ENCODE measurements at regions not wholly inside any gene's neighbourhood (a gene's known extent, or its start where the extent isn't known, plus 50 kb on each side); places are given as distances from the start of the nearest gene placed in this dataset.
A peak's percentile ranks its signal among the peaks of the same experiment; 100 is the strongest.

DNA sequence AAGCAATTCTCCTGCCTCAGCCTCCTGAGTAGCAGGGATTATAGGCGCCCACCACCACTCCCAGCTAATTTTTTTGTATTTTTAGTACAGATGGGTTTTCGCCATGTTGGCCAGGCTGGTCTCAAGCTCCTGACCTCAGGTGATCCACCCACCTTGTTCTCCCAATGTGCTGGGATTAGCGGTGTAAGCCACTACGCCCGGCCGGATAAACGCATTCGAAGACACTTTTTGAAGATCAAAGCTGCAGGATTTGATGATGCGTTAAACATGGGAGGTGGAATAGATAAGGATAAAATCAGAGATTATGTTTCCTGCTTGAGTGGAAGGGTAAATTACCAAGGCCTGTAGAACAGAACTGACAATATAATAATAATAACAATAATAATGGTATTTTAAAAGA lies 389.4 kb upstream of the POU3F1 start:
- H3K9ac ChIP-seq (ENCODE audit: insufficient read length, low read depth), result no peak overlapping the region
- H3K36me3 ChIP-seq (ENCODE audit: insufficient read depth, insufficient read length, low read length), result peaks cover 11% of the 10 kb centered on the region
- H3K4me3 ChIP-seq (ENCODE audit: insufficient read length, low read depth), result no peak overlapping the region
- TF ChIP-seq ZNF274 (IDR thresholded peaks at IDR 0.05; ENCODE audit: low read depth, low read length) (no peak), SUZ12 (IDR thresholded peaks at IDR 0.05; ENCODE audit: extremely low read depth, insufficient read depth, insufficient read length) (no peak), YY1 (IDR thresholded peaks at IDR 0.05; ENCODE audit: insufficient read depth, insufficient read length) (no peak)
- peaks cover 15% of the 10 kb centered on the region for H3K4me1 ChIP-seq (ENCODE audit: insufficient read depth, insufficient read length)
- H3K27me3 ChIP-seq (ENCODE audit: insufficient read depth, insufficient read length), result no peaks in the 10 kb centered on the region
- no peak for DNase-seq (ENCODE audit: low read depth, low spot score)
- peaks cover 9% of the 10 kb centered on the region for H3K9me3 ChIP-seq (ENCODE audit: insufficient read depth, low read length)

- H3K9ac ChIP-seq (ENCODE audit: insufficient read length, low read depth), result no peak overlapping the region
- DNase-seq (ENCODE audit: low read depth, low spot score), result no peak
- H3K4me1 ChIP-seq (ENCODE audit: insufficient read depth, insufficient read length), result peaks cover 15% of the 10 kb centered on the region
- TF ChIP-seq ZNF274 (IDR thresholded peaks at IDR 0.05; ENCODE audit: low read depth, low read length) (no peak), YY1 (IDR thresholded peaks at IDR 0.05; ENCODE audit: insufficient read depth, insufficient read length) (no peak), SUZ12 (IDR thresholded peaks at IDR 0.05; ENCODE audit: extremely low read depth, insufficient read depth, insufficient read length) (no peak)
- no peak overlapping the region for H3K4me3 ChIP-seq (ENCODE audit: insufficient read length, low read depth)
- peaks cover 17% of the 10 kb centered on the region for H3K36me3 ChIP-seq (ENCODE audit: insufficient read depth, insufficient read length, low read length)
- no peaks in the 10 kb centered on the region for H3K27me3 ChIP-seq (ENCODE audit: insufficient read depth, insufficient read length)
- no peaks in the 10 kb centered on the region for H3K9me3 ChIP-seq (ENCODE audit: insufficient read depth, low read length)
Observed at GRCh38 chr1:38433084-38433722, 386.6 kb upstream of the POU3F1 start.

- peak overlapping the region; percentile 11 for H3K9ac ChIP-seq (ENCODE audit: insufficient read length, low read depth)
- DNase-seq (ENCODE audit: low read depth, low spot score), result no peak
- no peaks in the 10 kb centered on the region for H3K27me3 ChIP-seq (ENCODE audit: insufficient read depth, insufficient read length)
- TF ChIP-seq ZNF274 (IDR thresholded peaks at IDR 0.05; ENCODE audit: low read depth, low read length) (no peak), YY1 (IDR thresholded peaks at IDR 0.05; ENCODE audit: insufficient read depth, insufficient read length) (no peak), SUZ12 (IDR thresholded peaks at IDR 0.05; ENCODE audit: extremely low read depth, insufficient read depth, insufficient read length) (no peak)
- no peak overlapping the region for H3K4me3 ChIP-seq (ENCODE audit: insufficient read length, low read depth)
- no peaks in the 10 kb centered on the region for H3K9me3 ChIP-seq (ENCODE audit: insufficient read depth, low read length)
- peaks cover 15% of the 10 kb centered on the region for H3K4me1 ChIP-seq (ENCODE audit: insufficient read depth, insufficient read length)
- peaks cover 17% of the 10 kb centered on the region for H3K36me3 ChIP-seq (ENCODE audit: insufficient read depth, insufficient read length, low read length)
Observed at GRCh38 chr1:38431535-38432376, 385.2 kb upstream of the POU3F1 start.

DNA sequence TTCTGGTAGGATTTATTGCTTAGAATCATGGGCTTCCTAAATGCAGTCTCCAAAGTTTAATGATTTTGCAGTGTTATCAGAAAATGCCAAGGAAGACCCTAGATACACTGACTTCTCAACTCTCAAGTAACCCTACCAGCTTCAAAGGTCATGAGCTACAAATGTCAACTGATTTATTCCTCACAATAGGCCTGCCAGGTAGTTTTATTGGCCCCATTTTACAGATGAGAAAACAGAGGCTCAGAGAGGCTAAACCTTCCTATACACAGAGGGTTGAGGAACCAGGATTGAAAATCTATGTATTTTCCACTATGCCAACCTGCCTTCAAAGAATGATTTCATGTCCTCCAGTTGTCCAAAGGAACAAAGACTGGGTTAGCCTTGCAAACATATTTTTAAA lies 384.4 kb upstream of the POU3F1 start:
- H3K4me3 ChIP-seq (ENCODE audit: insufficient read length, low read depth), result no peak overlapping the region
- H3K4me1 ChIP-seq (ENCODE audit: insufficient read depth, insufficient read length), result peaks cover 15% of the 10 kb centered on the region
- no peak for TF ChIP-seq SUZ12 (IDR thresholded peaks at IDR 0.05; ENCODE audit: extremely low read depth, insufficient read depth, insufficient read length)
- TF ChIP-seq YY1 (IDR thresholded peaks at IDR 0.05; ENCODE audit: insufficient read depth, insufficient read length), result no peak
- TF ChIP-seq ZNF274 (IDR thresholded peaks at IDR 0.05; ENCODE audit: low read depth, low read length), result no peak
- H3K36me3 ChIP-seq (ENCODE audit: insufficient read depth, insufficient read length, low read length), result peaks cover 17% of the 10 kb centered on the region
- no peaks in the 10 kb centered on the region for H3K27me3 ChIP-seq (ENCODE audit: insufficient read depth, insufficient read length)
- no peaks in the 10 kb centered on the region for H3K9me3 ChIP-seq (ENCODE audit: insufficient read depth, low read length)
- DNase-seq (ENCODE audit: low read depth, low spot score), result no peak
- no peak overlapping the region for H3K9ac ChIP-seq (ENCODE audit: insufficient read length, low read depth)

GRCh38 chr1:38424677-38425076 lies 378.1 kb upstream of the POU3F1 start:
- no peak for DNase-seq (ENCODE audit: low read depth, low spot score)
- Histone ChIP-seq H3K36me3 (ENCODE audit: insufficient read depth, insufficient read length, low read length) (no peaks in the 10 kb centered on the region), H3K4me1 (ENCODE audit: insufficient read depth, insufficient read length) (no peaks in the 10 kb centered on the region), H3K9me3 (ENCODE audit: insufficient read depth, low read length) (peaks cover 20% of the 10 kb centered on the region), H3K27me3 (ENCODE audit: insufficient read depth, insufficient read length) (no peaks in the 10 kb centered on the region), H3K9ac (ENCODE audit: insufficient read length, low read depth) (peak overlapping the region; percentile 52), H3K4me3 (ENCODE audit: insufficient read length, low read depth) (peak overlapping the region; percentile 5)
- TF ChIP-seq ZNF274 (IDR thresholded peaks at IDR 0.05; ENCODE audit: low read depth, low read length) (no peak), YY1 (IDR thresholded peaks at IDR 0.05; ENCODE audit: insufficient read depth, insufficient read length) (no peak), SUZ12 (IDR thresholded peaks at IDR 0.05; ENCODE audit: extremely low read depth, insufficient read depth, insufficient read length) (no peak)

DNA sequence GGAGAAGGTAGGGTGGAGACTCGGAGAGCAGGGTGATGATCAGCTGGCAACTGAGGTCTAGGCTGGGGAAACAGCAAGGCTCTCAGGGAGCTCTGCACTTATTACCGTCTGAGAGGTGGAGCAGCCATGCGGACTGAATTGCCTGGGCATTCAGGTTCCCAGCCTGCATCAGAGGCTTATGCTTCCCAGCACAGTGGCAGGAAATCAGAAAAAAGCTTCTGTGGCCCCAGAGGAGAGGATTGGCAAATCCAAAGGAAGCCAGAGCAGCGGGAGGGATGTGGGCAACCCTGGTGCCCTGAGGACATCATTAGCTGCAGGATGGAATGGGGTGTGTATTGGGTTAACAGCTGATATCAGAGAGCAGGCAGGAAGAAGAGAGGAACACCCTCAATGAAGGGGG lies 374.1 kb upstream of the POU3F1 start:
- peaks cover 32% of the 10 kb centered on the region for H3K9me3 ChIP-seq (ENCODE audit: insufficient read depth, low read length)
- H3K36me3 ChIP-seq (ENCODE audit: insufficient read depth, insufficient read length, low read length), result no peaks in the 10 kb centered on the region
- H3K27me3 ChIP-seq (ENCODE audit: insufficient read depth, insufficient read length), result no peaks in the 10 kb centered on the region
- DNase-seq (ENCODE audit: low read depth, low spot score), result no peak
- no peaks in the 10 kb centered on the region for H3K4me1 ChIP-seq (ENCODE audit: insufficient read depth, insufficient read length)
- H3K9ac ChIP-seq (ENCODE audit: insufficient read length, low read depth), result no peak overlapping the region
- H3K4me3 ChIP-seq (ENCODE audit: insufficient read length, low read depth), result no peak overlapping the region
- TF ChIP-seq YY1 (IDR thresholded peaks at IDR 0.05; ENCODE audit: insufficient read depth, insufficient read length), result no peak
- TF ChIP-seq ZNF274 (IDR thresholded peaks at IDR 0.05; ENCODE audit: low read depth, low read length), result no peak
- TF ChIP-seq SUZ12 (IDR thresholded peaks at IDR 0.05; ENCODE audit: extremely low read depth, insufficient read depth, insufficient read length), result no peak
